HL-60/S4 (cell line): ENCODE measurements at regions not wholly inside any gene's neighbourhood (a gene's known extent, or its start where the extent isn't known, plus 50 kb on each side); places are given as distances from the start of the nearest gene placed in this dataset.

Source experiments
- in situ Hi-C: fragments of 300-500 bp; cut with MboI; formaldehyde crosslinking; loops from 2 replicates; pipeline ENCODE4 v1.14.3; 2022; ENCODE audit warnings: low sequenced_read_pairs

GRCh38 chr4:110675426-110675825 lies 52.5 kb upstream of the PITX2 start:
- in situ Hi-C loops, result no loop called here

GRCh38 chr4:110676241-110676640 lies 53.4 kb upstream of the PITX2 start:
- in situ Hi-C loops, result no loop called here

- in situ Hi-C loops, result no loop called here
These were observed 55.8 kb upstream of the PITX2 start for GRCh38 chr4:110678517-110679227.

DNA sequence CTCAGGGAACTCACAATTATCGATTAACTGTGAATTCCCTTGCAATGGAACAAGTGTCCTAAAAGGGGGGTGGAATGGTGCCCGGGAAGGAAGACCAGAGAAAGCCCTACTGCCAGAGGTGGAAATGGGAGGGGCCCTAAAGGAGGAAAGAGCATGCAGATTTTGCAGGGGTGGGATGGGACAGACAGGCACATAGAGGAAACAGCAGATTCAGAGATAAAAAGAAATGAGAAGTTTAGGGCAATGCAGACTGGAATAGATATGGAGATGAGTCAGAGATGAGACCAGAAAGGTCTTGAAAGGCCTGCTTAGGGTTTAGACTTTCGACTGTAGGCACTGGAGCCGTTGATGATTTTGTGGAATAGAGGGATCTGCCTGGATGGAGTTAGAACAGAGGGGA lies 57.4 kb upstream of the PITX2 start:
- in situ Hi-C loops, result no loop called here

- in situ Hi-C loops, result no loop called here
These were observed 58.5 kb upstream of the PITX2 start for GRCh38 chr4:110681381-110681780.

GRCh38 chr4:110682311-110682710 lies 59.4 kb upstream of the PITX2 start:
- in situ Hi-C loops, result no loop called here

GRCh38 chr4:110683601-110684000 lies 60.7 kb upstream of the PITX2 start:
- in situ Hi-C loops, result no loop called here

DNA sequence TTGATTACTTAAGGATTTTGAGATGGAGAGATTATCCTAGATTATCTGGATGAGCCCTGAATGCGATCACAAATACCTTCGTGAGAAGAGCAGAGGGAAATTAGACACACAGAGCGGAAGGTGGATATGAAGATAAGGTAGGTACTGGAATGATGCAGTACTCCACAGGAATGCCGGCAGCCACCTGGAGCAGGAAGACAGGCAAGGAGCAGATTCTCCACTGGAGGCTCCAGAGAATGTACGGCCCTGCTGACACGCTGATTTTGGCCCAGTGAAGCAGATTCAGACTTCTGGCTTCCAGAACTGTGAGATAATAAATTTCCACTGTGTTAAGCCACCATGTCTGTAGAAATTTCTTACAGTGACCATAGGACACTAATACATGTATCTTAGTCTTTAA lies 79.4 kb upstream of the PITX2 start:
- in situ Hi-C loops, result no loop called here

DNA sequence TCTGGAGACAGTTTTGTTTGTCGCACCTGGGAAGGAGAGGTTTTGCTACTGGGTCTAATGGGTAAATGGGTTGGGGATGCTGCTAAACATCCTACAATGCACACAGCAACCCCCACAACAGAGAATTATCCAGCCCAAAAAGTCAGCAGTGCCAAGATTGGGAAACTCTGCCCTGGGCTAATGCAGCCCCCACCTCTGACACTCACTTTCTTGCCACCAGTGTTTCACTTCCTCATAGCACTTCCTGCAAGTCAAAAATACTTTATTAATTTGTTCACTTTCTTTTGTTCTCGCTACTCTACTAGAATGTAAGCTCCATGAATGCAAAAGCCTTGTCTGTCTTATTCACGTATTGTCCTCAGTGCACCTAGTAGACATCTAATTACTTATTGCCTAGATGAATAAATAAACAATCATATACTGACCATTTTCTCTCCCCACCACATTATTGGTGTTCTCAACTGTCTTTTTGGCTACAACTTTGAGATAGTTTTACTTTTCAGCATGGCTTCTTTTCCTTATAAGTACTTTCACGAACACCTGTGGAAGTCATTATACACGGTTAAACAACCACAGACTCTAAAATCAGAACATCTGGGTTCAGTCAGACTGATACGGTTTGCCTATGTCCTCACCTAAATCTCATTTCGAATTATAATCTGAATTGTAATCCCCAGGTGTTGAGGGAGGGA lies 82.0 kb upstream of the PITX2 start:
- in situ Hi-C loops, result no loop called here

GRCh38 chr4:110705440-110705782 lies 82.5 kb upstream of the PITX2 start:
- in situ Hi-C loops, result no loop called here

DNA sequence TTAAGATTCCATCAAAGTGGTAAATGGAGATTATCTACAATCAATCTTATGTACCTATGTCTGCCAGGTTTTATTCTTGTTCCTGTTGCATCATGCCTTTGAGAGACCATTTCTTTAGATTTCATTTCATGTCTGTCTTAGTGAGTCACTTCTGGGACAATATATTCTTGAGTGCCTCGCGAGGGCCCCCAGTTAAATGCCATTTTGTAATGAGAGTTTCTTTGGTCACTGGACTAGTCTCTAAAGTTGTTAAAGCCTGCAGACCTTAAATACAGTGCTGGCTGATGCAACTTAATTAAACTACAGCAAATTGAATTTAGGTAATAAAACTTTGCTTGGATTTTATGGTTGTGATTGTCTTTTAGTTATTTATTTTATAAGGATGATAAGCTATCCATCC lies 87.2 kb upstream of the PITX2 start:
- in situ Hi-C loops, result no loop called here

GRCh38 chr4:110712486-110712885 lies 89.6 kb upstream of the PITX2 start:
- in situ Hi-C loops, result no loop called here

GRCh38 chr4:110730318-110730717 lies 107.4 kb upstream of the PITX2 start:
- in situ Hi-C loops, result no loop called here

DNA sequence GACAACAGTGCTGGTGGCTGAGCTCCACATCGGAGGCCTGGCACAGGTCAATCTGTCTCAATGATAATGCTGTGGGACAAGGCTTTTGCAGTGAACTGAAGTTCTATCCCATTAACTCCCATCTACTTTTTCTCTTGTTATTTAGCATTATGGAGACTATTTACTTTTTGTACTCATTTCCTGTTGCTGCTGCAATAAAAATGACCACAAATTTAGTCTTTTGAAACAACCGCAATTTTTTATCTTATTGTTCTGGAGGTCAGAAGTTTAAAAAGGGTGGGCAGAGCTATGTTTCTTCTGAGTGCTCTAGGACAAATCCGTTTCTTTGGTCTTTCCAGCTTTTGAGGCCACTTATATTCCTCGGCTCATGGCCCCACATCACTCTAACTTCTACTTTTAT lies 111.0 kb upstream of the PITX2 start:
- in situ Hi-C loops, result no loop called here

- in situ Hi-C loops, result no loop called here
These were observed 112.8 kb upstream of the PITX2 start for GRCh38 chr4:110735686-110736085.

GRCh38 chr4:110737931-110738330 lies 115.1 kb upstream of the PITX2 start:
- in situ Hi-C loops, result no loop called here

DNA sequence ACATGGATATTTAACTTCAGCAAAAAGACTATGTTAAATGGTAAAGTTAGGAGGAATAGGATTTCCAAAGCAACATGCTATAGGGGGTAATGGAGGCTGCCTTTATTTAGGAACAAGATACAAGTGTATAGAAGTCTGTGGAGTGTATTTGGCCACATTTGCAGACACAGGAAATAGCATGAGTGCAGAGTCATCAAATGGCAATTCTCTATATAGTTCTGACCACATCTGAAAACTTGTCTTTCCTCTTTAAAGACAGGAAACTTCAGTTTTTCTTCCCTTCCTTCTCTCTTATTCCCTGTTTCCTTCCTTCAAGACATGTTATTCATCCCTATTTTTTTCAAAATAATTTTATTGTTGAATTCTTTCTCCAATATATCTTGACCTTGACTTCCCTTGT lies 119.3 kb upstream of the PITX2 start:
- in situ Hi-C loops, result no loop called here

GRCh38 chr4:110748071-110748470 lies 125.2 kb upstream of the PITX2 start:
- in situ Hi-C loops, result no loop called here

- in situ Hi-C loops, result no loop called here
These were observed 128.3 kb upstream of the PITX2 start for GRCh38 chr4:110751183-110751582.

- in situ Hi-C loops, result no loop called here
These were observed 129.1 kb upstream of the PITX2 start for GRCh38 chr4:110751986-110752385.

- in situ Hi-C loops, result no loop called here
These were observed 130.6 kb upstream of the PITX2 start for GRCh38 chr4:110753466-110753865.

GRCh38 chr4:110754716-110755115 lies 131.8 kb upstream of the PITX2 start:
- in situ Hi-C loops, result no loop called here

GRCh38 chr4:110769578-110769977 lies 146.7 kb upstream of the PITX2 start:
- in situ Hi-C loops, result no loop called here
